NCI-H2107 treated with DMSO at 0.1 percent for 48 hours (cell line): ENCODE measurements at regions not wholly inside any gene's neighbourhood (a gene's known extent, or its start where the extent isn't known, plus 50 kb on each side); places are given as distances from the start of the nearest gene placed in this dataset.
"Not testable (repeated sequence)": the region's sequence is repeated elsewhere in the genome, so short reads cannot be mapped to it uniquely, and the experiment has no call there.

ENCODE experiments used
- DNase-seq: peaks from one replicate; lab custom pipeline; 2025; ENCODE audit not compliant: unreplicated experiment; lab: John Stamatoyannopoulos, UW

DNA sequence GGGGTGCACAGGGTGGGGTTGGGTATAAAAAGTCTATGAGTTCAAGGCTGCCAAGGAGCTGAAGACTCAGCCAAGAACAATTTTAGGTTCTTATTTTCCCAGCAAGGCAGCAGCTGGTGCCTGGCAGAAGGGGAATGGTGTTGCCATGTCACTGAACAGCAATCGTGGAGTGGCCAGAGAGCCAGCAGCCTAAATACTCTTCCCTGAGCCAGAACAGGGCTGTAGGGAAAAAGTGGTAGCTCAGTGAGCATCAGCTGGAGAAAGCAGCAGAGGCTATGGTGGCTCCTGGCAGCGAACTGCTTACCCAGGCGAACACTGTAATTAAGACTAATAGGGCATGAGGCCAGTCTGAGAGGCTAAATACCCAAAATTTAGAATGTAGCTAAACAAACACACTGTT is 334.9 kb downstream of the RMST start:
- no peak for DNase-seq

DNA sequence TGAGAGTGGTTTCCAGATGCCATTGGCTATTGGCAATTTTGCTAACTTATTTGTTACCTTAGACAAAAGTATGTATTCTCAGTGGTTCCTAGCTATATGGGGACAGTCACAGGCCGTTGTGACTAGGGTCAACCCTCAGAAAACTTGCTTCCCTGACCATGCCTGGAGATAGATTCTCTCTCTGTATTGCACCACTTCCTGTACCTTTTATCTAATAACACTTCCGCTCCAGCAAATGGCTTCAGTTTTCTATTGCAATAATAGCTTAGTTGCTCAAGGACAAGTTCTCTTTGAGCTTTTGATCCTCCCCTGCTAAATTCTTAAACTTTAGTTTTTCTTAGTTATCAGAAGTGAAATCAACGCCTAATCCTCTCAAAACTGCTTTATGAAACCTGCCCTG is 338.0 kb downstream of the RMST start:
- DNase-seq: no peak

GRCh38 chr12:97801471-97802059 is 339.0 kb downstream of the RMST start:
- no peak for DNase-seq

DNA sequence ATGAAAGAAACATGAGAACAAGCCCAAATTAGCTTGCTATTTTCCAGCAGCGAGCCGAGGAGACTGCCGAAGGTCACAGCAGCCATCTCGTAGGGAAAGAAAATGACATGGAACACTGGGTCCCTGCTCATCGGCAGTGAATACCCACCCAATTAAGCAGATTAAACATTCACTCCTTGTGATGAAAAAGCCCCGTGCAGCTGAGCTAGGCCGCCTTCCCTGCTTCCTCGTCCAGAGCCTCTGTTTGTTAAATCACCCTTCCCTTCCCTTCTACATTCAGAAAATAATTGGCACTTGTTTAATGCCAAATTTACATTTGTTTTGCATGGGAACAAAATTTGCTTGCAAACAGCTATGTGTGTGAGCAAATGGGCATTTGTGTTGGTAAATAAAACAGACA is 342.5 kb downstream of the RMST start:
- no peak for DNase-seq

- no peak for DNase-seq
Observed at GRCh38 chr12:97813301-97813700, 350.7 kb downstream of the RMST start.

DNA sequence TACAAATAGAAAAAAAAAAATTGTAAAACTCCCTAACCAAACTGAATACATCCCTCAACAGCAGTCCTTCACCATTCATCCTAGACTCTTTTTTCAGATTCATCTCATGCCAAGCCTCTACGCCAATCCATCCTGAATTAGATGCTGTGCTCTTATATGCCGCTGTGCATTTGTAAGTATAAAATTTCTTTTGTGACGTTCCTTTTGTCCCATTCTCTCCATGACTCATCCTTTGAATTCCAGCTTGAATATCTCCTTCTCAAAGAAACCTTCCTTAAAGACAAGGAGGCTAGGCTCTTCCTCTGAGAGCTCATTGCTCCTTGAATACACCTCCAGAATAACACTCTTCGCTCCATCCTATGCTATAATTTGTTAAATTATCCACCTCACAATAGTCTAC is 359.2 kb downstream of the RMST start:
- no peak for DNase-seq

GRCh38 chr12:97835541-97835940 is 372.9 kb downstream of the RMST start:
- no peak for DNase-seq

- DNase-seq: no peak
Observed at GRCh38 chr12:97837401-97837800, 374.8 kb downstream of the RMST start.

DNA sequence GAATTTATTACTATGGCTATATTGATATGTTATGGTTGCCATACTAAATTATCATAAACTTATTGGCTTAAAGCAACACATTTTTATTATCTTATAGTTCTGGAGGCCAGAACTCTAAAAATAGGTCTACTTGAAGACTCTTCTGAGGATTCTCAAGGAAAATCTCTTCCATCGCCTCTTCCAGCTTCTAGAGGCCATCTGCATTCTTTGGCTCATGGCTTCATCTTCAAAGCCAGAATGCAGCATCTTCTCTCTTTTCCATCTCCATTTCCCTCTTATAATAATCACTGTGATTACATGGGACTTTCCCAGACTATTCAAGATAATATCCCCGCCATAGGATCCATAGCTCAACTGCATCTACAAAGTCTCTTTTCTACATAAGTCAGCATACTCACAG is 385.4 kb downstream of the RMST start:
- no peak for DNase-seq

DNA sequence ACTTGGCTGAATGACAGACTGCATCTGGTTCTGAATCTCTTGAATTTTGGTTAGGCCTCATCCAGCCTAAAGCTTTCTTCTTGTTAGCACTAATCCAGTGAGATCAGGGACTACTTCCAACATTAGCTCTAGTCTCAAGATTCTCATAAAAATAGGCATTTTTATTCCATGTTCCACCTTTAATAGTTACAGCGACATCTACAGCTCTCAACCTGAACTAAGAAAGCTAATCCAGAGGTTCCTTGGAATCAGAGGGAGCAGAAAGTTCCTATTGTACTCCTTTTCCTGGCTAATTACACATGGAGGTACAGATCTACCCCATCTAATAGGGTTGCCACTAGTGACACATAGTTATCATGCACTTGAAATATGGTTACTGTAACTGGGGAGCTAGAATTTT is 391.9 kb downstream of the RMST start:
- DNase-seq: no peak

DNA sequence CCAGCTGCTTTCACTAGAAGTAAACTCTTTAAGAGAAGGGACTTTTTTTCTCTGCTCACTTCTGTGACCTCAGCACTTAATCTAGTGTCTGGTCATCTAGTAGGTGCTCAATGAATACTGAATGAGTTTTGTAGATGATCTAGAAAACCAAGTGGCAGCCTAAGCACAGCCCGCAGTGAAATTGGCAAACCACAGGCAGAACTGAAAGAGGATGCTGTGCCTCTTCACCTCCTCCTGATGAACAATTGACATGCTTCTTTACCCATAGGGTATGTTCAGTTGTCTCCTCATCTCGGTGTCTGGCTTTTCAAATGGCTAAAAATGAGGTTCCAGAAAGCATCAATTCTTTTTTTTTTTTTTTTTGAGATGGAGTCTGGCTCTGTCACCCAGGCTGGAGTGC is 399.5 kb downstream of the RMST start:
- DNase-seq: no peak

DNA sequence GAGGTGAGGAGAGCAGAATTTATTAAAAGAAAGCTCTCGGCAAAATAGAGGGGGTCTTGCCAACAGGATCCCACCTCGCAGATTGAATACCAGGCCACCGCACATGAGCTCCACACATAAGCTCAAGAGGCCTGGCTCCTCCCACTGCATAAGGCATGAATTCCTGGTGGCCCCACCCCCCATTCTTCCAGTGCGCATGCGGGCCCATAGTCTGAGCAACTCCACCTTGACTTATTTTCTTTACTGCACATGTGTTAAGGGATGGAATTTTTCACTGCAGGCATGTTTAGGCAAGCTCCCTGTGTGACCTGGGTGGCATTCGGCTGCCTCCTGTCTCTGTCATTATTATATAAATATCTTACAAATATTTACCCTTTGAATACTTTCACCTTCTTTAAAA is 412.5 kb downstream of the RMST start:
- DNase-seq: no peak

DNA sequence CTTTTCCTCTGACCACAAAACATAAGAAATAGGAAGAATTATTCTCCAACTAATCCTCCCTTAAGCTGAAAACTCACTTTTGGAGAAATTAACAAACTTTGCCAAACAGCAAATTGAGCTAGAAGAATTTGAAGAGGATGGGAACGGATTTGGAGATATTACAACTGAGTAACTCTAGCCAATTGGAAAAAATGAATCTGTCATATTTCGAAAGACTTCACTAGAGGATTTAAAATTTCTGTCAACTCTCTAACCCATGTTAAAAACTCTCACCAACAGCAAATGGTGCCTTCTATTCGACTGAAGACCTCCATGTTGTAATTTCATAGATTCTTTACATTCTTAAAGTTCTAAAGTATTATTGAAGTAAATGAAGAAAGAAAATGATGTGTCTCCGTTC is 414.2 kb downstream of the RMST start:
- no peak for DNase-seq

- DNase-seq: no peak
Observed at GRCh38 chr12:97877404-97877803, 414.8 kb downstream of the RMST start.

- DNase-seq: no peak
Observed at GRCh38 chr12:97886511-97887176, 424.0 kb downstream of the RMST start.

DNA sequence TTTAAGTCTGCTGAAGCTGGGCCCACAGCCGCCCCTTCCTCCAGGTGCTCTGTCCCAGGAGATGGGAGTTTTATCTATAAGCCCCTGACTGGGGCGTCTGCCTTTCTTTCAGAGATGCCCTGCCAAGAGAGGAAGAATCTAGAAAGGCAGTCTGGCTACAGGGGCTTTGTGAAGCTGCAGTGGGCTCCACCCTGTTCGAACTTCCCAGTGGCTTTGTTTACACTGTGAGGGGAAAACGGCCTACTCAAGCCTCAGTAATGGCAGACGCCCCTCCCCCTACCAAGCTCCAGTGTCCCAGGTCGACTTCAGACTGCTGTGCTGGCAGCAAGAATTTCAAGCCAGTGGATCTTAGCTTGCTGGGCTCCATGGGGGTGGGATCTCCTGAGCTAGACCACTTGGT is 435.3 kb downstream of the RMST start:
- DNase-seq: not testable (repeated sequence)

GRCh38 chr12:97899529-97899928 is 436.9 kb downstream of the RMST start:
- DNase-seq: no peak

- DNase-seq: no peak
Observed at GRCh38 chr12:97899956-97900355, 437.4 kb downstream of the RMST start.

- DNase-seq: no peak
Observed at GRCh38 chr12:97903356-97903755, 440.8 kb downstream of the RMST start.

- DNase-seq: no peak
Observed at GRCh38 chr12:97907504-97907903, 444.9 kb downstream of the RMST start.

- DNase-seq: no peak
Observed at GRCh38 chr12:97910559-97910958, 448.0 kb downstream of the RMST start.

- no peak for DNase-seq
Observed at GRCh38 chr12:97912943-97913342, 450.3 kb downstream of the RMST start.
